K562 (cell line): ENCODE measurements at regions not wholly inside any gene's neighbourhood (a gene's known extent, or its start where the extent isn't known, plus 50 kb on each side); places are given as distances from the start of the nearest gene placed in this dataset.
A peak's percentile ranks its signal among the peaks of the same experiment; 100 is the strongest.

Experiments
- BCL6 ChIP-seq: fragments of 250-450 bp; sonication (Bioruptor Pico); IDR thresholded peaks from 2 replicates; pipeline ENCODE4 v1.4.0; 2020
- CHD7 ChIP-seq: fragments of 200-600 bp; sonication (generic); IDR thresholded peaks from one replicate; pipeline ENCODE4 v1.6.1; 2012; ENCODE audit warnings: mild to moderate bottlenecking, low read depth, low read length, inconsistent platforms
- EGR1 ChIP-seq: fragments of 450-650 bp; conservative IDR thresholded peaks from 2 replicates; pipeline ENCODE4 v1.6.1; 2017; ENCODE audit warnings: mild to moderate bottlenecking
- FOXJ2 ChIP-seq: fragments of 200-800 bp; sonication (Bioruptor generic); IDR thresholded peaks from 2 replicates; pipeline ENCODE4 v1.6.1; 2016; ENCODE audit warnings: missing genetic modification characterization, missing compliant biosample characterization
- HMBOX1 ChIP-seq: sonication (generic); IDR thresholded peaks from 2 replicates; pipeline ENCODE4 v1.6.1; 2016
- NCOR1 ChIP-seq: fragments of 450-650 bp; IDR thresholded peaks from 2 replicates; pipeline ENCODE4 v1.6.1; 2016; ENCODE audit warnings: mild to moderate bottlenecking, moderate library complexity
- NONO ChIP-seq, 2 experiments: fragments of 200-400 bp in 1 of 2; fragments of 450-650 bp in 1 of 2; formaldehyde crosslinking in 1 of 2; IDR thresholded peaks; 2 replicates each; pipeline ENCODE4 v1.6.1; 2017; ENCODE audit warnings: low read depth in 2 of 2, mild to moderate bottlenecking in 2 of 2, moderate library complexity in 2 of 2, low read length in 1 of 2
- RAD21 ChIP-seq, 2 experiments: fragments of 250-450 bp in 1 of 2; fragments of 450-650 bp in 1 of 2; sonication (Bioruptor Pico) in 1 of 2; formaldehyde crosslinking in 1 of 2; IDR thresholded peaks in 1 of 2; conservative IDR thresholded peaks in 1 of 2; 2 replicates each; pipeline versions ENCODE4 v1.4.0 to v1.8.0; 2020 to 2022; ENCODE audit warnings: mild to moderate bottlenecking in 2 of 2, moderate library complexity in 1 of 2
- ZNF212 ChIP-seq: fragments of 450-650 bp; formaldehyde crosslinking; IDR thresholded peaks from 2 replicates; pipeline ENCODE4 v1.4.0; 2020; ENCODE audit warnings: mild to moderate bottlenecking
- TF ChIP-seq, protein P1 (sequence below): fragments of 450-650 bp; IDR thresholded peaks from 2 replicates; pipeline ENCODE4 v1.6.1; 2016
- TF ChIP-seq, protein P2 (sequence below): fragments of 250-450 bp; sonication (Bioruptor Pico); IDR thresholded peaks from 2 replicates; pipeline ENCODE4 v1.8.0; 2021; ENCODE audit warnings: moderate library complexity, mild to moderate bottlenecking, inconsistent platforms
- TF ChIP-seq, protein P3 (sequence below): fragments of 450-650 bp; IDR thresholded peaks from 2 replicates; pipeline ENCODE4 v1.7.0; 2016; ENCODE audit warnings: borderline replicate concordance

GRCh38 chr2:111702119-111702803 is 181.7 kb downstream of the ANAPC1 start (continued):
- TF ChIP-seq HMBOX1 (no peak), FOXJ2 (tag) (no peak), BCL6 (CRISPR knock-in tag) (no peak), CHD7 (no peak), NONO (IDR thresholded peaks at IDR 0.05; ENCODE audit: low read depth in 2 of 2, low read length in 1 of 2) (no peak), RAD21 (CRISPR knock-in tag; conservative IDR thresholded peaks at IDR 0.05 in 1 of 2, IDR thresholded peaks at IDR 0.05 in 1 of 2) (peak; percentile 87 to 92), ZNF212 (CRISPR knock-in tag) (no peak), EGR1 (0 out of 2 replicates have a peak, but pooled peaks have one; percentile 9), NCOR1 (no peak)
- TF ChIP-seq, protein P1, sequence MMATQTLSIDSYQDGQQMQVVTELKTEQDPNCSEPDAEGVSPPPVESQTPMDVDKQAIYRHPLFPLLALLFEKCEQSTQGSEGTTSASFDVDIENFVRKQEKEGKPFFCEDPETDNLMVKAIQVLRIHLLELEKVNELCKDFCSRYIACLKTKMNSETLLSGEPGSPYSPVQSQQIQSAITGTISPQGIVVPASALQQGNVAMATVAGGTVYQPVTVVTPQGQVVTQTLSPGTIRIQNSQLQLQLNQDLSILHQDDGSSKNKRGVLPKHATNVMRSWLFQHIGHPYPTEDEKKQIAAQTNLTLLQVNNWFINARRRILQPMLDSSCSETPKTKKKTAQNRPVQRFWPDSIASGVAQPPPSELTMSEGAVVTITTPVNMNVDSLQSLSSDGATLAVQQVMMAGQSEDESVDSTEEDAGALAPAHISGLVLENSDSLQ = no peak
- TF ChIP-seq, protein P2, sequence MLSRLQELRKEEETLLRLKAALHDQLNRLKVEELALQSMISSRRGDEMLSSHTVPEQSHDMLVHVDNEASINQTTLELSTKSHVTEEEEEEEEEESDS (CRISPR knock-in tag) = no peak
- TF ChIP-seq, protein P3, sequence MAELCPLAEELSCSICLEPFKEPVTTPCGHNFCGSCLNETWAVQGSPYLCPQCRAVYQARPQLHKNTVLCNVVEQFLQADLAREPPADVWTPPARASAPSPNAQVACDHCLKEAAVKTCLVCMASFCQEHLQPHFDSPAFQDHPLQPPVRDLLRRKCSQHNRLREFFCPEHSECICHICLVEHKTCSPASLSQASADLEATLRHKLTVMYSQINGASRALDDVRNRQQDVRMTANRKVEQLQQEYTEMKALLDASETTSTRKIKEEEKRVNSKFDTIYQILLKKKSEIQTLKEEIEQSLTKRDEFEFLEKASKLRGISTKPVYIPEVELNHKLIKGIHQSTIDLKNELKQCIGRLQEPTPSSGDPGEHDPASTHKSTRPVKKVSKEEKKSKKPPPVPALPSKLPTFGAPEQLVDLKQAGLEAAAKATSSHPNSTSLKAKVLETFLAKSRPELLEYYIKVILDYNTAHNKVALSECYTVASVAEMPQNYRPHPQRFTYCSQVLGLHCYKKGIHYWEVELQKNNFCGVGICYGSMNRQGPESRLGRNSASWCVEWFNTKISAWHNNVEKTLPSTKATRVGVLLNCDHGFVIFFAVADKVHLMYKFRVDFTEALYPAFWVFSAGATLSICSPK = no peak
